ENCODE measurements at regions not wholly inside any gene's neighbourhood (a gene's known extent, or its start where the extent isn't known, plus 50 kb on each side); places are given as distances from the start of the nearest gene placed in this dataset.
"Not testable (repeated sequence)": the region's sequence is repeated elsewhere in the genome, so short reads cannot be mapped to it uniquely, and the experiment has no call there.

DNA sequence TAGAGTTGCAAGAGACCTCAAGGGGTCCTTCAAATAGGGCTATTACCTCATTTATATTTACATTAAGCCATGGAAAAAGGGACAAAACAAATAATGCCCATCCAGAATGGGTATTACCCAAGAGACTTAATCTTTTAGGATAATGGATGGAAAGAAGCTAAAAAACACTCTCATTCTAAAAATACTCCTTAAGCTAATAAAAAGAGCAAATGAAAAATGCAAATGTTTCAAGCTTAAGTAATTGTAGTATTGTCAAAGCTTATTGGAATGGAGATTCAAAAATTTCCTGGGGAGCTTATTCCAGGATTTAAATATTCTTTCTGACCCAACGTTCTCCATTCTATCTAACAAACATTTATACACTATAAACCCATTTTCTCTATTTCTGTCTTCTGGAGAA, 107.8 kb upstream of the SPIN4 start:
- DNase-seq: no peak

DNA sequence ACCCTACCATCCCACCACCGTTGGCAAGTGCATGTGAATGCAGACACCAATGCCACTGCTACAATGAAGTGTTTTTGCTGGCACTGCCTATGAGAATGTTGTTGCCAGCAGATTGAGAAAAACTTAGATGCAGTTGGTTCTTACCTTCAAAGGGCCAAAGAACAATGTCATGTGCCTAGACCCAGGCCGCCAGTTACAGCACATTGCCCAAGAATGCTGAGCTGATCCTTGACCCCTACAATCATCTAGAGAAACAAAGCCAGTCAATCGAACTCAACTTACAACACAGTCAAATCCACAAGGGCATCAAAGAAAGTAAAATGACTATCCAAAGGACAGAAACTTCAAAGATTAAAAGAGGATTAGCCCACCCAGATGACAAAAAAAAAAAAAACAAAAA, 102.4 kb upstream of the SPIN4 start:
- no peak for DNase-seq

DNA sequence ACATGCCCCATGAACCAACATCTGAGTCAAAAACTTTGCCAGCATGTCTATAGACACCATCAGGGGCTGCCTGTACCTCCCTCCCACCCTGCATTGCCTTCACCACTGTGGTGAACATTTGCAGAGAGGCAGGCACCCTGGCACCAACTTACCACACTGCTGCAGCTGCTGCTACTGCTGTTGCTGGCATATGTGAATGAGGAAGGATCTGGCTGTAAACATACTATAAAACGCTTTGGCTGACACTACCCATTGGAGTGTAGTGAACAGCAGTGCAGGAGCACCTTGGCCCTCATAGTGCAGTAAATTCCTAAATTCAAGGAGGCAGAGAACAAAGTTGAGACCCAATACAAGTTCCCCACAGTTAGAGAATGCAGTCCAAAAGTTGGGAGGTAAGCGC, 90.6 kb upstream of the SPIN4 start:
- no peak for DNase-seq

DNA sequence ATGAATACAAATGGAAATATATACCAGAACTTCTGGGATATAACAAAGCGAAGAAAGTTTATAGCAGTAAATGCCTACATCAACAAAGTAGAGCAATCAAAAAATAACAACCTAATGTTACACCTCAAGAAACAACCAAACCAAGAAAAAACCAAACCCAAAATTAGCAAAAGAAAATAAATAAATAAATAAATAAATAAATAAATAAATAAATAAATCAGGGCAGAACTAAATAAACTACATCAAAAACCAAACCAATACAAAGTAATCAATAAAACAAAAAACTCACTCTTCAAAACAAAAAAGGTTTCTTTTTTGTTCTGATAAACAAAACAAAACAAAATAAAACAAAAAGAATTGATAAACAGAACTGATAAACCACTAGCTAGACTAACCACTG, 88.4 kb upstream of the SPIN4 start:
- DNase-seq: no peak

DNA sequence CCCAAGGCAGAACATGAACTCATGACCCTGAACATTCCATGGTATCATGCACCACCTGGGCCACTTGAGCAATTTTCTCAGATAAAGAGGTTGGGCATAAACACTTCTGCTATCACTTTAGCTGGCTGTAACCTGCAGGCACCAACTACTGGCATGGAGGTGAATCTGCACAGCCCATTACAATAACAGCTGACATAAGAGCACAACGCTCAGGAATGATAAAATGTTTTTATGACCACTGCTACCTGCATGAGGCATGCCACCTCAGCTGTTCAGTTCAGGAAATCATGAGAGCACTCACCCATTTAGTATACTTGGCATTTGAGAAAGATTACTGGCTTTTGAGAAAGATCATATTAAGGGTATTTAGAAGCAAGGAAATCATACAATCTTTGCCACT, 85.7 kb upstream of the SPIN4 start:
- DNase-seq: no peak

DNA sequence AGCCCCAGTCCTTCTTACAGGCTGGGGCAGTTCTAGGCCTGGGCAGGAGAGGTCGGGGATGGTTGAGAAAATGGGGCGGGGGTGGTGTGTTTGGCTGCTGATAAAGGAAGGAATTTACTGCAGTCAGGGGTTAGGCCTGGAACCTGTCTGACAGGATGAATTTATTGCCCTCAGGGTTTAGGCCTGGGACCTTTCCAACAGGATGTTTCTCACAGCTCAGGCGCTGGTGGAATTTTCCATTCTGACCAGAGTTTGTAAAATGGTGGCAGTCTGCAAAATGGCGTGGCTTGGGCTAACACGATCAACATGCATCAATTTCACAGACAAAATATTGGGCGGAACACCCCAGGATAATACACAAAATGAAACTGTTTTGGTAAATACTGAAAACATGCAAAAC, 83.5 kb upstream of the SPIN4 start:
- no peak for DNase-seq

DNA sequence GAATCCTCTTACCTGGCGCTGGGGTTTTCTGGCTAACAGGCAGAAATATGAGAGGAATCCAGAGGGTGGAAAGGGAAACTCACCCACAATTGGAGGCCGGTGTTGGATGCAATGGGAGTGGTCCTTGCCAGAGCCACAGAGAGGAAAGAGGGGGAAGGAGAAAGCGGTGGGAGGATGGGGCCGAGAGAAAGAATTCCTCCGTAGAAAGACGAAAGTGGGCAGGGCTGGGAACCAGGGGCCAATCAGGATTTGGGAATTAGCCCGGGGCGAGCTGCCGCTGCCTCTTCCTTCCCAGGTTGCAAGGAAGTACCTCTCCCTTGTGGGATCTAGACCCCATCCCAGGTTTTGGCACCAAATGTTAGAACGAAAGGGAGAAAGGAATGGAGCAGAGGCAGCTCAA, 83.1 kb upstream of the SPIN4 start:
- no peak for DNase-seq

DNA sequence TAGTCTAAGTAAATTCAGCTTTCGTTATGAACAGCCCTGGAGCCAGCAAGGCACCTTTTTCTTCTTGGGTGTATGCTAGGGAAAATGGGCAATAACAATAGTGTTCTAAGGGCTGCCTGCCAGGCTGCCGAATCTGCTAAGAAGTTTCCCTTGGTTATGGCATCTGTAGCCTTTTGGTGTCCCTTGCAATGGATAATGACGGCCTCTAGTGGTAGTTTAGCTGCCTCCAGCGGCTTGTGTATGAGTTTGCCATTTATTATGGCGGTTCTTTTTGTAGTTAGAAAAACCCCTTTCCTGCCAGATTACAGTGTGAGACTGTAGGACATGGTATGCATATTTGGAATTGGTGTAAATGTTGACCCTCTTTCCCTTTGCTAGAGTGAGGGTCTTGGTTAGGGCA, 78.9 kb upstream of the SPIN4 start:
- DNase-seq: no peak

DNA sequence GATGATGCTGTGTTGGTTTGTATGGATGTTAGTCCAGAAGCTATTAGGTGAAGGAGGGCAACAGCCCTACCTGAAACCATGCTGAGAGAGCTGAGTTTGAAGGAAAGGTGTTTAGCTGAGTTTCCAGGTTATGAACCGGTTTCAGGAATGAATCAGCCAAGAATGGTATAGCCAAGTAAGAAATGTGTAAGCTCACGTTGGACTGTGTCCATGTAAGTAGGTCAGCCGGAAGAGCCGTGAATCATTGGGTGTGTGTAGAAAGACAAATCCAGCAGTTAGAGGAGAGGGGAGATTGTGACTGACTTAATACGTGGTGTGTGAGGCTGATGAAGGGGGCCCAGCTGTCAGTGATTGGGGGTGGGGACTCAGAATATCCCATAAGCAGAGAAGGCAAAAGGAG, 77.2 kb upstream of the SPIN4 start:
- DNase-seq: no peak

DNA sequence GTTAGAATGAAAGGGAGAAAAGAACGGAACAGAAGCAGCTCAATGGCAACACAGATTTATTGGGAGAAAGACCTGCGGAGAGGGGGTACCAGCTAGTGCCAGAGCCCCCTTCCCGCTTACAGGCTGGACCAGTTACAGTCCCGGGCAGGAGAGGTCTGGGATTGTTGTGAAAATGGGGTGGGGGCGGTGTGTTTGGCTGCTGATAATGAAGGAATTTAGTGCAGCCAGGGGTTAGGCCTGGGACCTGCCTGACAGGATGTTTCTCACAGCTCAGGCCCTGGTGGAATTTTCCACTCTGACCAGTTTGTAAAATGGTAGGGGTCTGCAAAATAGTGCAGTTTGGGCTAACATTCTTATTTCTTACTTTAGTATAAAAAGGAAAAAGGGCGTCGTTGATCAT, 75.4 kb upstream of the SPIN4 start:
- no peak for DNase-seq

DNA sequence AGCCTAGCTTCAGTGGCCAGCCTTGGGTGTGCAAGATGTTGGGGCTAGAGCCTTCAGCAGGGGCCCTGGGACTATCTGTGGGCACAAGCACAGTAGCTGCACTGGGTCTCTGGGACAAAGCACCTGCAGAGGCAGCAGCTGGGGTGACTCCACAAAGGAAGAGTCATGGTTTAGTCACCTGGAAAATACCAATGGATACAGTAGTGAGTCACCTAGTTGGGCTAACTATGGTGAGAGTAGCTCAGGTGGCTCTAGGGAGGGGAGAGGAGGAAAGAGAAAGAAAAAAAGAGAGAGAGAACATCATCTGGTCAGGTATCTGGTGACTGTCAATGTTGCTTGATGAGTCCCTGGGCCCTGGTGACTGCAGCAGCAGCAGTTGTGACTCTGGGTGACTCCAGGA, 72.9 kb upstream of the SPIN4 start:
- DNase-seq: no peak

DNA sequence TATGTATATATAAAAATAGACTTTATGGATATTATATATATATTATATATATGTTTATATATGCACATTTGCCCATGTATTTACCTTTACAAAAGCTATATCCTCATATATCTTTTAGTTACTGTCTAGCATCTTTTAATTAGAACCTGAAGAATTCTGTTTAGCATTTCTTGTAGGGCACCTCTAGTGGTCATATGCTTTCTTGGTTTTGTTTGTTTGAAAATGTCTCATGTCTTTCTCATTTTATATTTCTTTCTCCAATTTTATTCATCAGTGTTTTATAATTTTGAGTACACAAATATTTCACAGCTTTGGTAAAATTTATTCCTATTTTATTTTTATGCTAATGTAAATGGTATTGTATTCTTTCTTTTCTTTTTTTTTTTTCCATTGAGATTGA, 70.3 kb upstream of the SPIN4 start:
- no peak for DNase-seq

DNA sequence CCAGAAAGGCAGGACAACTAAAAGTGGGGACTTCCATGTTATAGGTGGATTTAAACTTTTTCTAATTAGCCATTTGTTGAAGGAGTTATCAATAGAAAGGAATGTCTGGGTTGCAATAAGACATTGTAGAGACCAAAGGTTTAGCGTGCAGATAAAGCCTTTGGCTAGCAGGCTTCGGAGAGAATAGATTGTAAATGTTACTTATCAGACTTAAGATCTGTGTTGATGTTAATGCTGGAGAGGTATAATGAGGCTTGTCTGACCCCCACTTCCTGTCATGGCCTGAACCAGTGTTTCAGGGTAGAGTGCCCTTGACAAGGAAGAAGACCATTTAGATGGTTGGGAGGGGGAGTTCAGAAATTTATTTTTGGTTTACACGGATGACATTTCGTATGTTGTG, 67.1 kb upstream of the SPIN4 start:
- no peak for DNase-seq

DNA sequence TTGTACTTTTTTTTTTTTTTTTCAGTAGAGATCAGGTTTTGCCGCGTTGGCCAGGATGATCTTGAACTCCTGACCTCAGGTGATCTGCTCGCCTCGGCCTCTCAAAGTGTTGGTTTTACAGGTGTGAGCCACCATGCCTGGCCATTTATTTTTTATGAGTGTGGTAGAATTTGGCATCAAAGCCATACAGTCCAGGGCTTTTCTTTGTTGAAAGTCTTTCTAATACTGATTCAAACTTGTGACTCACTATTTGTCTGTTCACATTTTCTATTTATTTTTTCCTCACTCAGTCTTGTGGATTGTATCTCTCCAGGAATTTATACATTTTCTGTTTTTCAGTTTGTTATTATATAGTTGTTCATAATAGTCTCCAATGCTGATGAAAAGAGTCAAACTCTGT, 66.5 kb upstream of the SPIN4 start:
- DNase-seq: no peak

DNA sequence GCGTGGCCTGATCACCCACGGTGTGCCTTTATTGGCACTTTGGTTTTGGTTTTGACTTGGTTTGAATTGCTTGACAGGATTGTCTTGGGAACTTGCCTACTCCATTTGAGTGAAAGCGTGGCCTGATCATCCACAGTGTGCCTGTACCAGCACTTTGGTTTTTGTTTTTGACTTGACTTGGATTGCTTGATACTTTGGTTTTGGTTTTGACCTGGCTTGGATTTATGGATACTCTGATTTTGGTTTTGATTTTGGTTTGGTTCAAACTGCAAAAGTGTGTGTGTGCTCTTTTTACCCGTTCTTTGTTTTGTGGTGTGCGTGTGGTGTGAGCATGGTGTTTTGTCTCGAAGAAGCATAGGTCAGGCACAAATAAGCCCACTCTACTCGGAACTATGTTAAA, 58.8 kb upstream of the SPIN4 start:
- not testable (repeated sequence) for DNase-seq

DNA sequence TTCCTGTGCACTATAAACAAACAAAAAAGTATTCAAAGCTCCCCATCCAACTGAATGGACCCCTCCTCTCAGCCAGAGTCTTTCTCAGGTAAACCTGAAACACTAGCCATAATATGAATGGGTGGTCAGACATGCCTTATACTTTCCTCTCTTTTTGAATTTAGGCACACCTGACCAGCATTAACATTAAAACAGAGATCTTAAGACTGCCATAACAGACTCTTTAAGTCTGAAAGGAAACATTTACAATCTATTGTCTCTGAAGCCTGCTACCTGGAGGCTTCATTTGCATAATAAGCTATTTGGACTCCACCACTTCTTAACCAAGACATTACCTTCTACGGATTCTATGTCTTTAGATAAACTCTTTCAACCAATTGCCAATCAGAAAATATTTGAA, 56.9 kb upstream of the SPIN4 start:
- no peak for DNase-seq

DNA sequence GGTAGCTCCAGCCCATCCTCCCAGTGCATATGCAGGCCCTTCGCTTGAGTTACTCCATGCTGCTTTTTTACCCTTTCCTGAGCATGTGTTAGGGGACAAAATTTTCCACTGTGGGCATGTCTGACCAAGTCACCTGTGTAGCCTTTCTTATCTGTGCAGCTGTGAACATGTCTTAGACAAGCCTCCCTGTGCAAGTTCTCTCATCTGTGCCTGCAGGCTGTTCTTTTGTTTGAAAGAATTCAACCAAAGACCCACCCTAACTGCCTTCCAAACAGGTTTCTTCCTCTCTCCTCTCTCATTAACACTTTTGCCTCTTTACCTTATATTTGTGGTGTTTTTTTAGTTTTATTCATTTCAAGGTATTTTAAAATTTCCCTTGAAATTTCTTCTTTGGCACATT, 53.2 kb upstream of the SPIN4 start:
- DNase-seq: no peak

DNA sequence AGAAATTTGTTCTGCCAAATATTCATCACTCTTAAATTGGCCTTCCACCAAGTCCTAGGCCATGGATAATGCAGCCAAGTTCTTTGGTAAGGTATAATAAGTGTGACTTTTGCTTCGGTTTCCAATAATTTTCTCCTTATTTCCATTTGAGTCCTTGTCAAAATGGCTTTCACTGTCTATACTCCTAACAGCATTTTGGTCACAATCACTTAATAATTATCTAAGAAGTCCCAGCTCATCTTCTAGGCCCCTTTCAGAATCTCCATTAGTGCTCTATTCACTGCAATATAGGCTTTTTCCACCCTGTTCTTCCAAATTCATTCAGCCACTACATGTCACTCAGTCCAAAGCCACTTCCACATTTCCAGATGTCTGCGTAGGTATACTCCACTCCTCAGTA, 51.0 kb upstream of the SPIN4 start:
- no peak for DNase-seq

All from activated naive CD4-positive, alpha-beta T cell treated with Interleukin-2 at 50 U/mL for 16 hours (primary cell).